Ectodermal cell (in vitro differentiated cells): ENCODE measurements at regions not wholly inside any gene's neighbourhood (a gene's known extent, or its start where the extent isn't known, plus 50 kb on each side); places are given as distances from the start of the nearest gene placed in this dataset.
"Not testable (repeated sequence)": the region's sequence is repeated elsewhere in the genome, so short reads cannot be mapped to it uniquely, and the experiment has no call there.

Source experiments
- H3K27ac ChIP-seq: 2 replicates; pipeline ENCODE4 v1.7.0; 2013; ENCODE audit warnings: mild to moderate bottlenecking, low read depth, low read length; ENCODE audit not compliant: insufficient read depth, poor library complexity, severe bottlenecking
- H3K27me3 ChIP-seq: 2 replicates; pipeline ENCODE4 v1.7.0; 2013; ENCODE audit warnings: mild to moderate bottlenecking, low read length; ENCODE audit not compliant: insufficient read depth, control insufficient read depth, poor library complexity, severe bottlenecking
- H3K36me3 ChIP-seq: one replicate; pipeline ENCODE4 v1.7.0; 2013; ENCODE audit warnings: low read length; ENCODE audit not compliant: control insufficient read depth, insufficient read depth
- H3K4me1 ChIP-seq: one replicate; pipeline ENCODE4 v1.7.0; 2013; ENCODE audit warnings: low read length; ENCODE audit not compliant: control insufficient read depth, insufficient read depth
- H3K4me3 ChIP-seq: 2 replicates; pipeline ENCODE4 v1.7.0; 2013; ENCODE audit warnings: low read depth, low read length, control low read depth; ENCODE audit not compliant: insufficient read depth
- H3K9me3 ChIP-seq: 2 replicates; pipeline ENCODE4 v1.7.0; 2013; ENCODE audit warnings: mild to moderate bottlenecking, low read length, moderate library complexity; ENCODE audit not compliant: control insufficient read depth
- WGBS, 2 experiments: methylation state at CpG; one replicate each; pipeline ENCODE4 v1.1.7; 2013; ENCODE audit warnings: missing lambda C conversion rate in 2 of 2; 5-methylcytosine and 5-hydroxymethylcytosine counted together

DNA sequence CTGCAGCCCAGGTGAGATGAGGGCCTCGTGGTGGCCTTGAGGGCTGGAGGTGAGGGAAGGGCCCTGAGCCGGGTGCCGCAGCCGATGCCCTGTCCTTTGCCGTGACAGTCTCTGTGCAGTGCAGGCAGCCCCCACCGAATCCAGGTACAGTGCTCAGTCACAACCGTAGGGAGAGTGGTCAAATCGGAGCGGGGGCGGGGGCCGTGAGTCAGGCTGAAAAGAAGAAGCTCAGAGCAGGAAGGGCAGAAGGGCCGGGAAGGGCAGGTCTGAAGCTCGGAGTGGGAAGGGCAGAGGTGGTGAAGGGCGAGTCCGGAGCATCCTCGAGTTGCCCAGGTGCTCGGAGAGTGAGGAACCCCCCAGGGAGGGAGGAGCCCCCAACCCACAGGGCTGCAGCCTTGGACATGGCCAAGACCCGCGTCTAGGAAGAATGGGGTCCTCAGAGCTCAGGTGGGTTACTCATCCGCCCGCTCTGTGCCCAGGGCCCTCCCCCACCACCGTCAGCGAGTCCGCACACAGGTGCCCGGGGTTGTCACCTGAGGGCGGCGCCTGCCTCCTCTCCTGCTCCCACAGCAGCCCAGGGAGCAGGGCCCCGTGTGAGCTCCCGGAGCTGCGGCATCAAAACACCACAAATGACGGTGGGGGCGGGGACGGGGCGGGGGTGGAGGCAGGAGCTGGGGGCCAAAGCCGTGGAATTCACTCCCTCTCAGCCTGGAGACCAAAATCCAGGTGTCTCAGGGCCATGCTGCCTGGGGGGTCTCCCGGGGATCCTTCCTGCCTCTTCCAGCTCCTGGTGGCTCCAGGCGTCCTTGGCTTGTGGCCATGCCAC lies 179.7 kb upstream of the ZNF469 start:
- H3K4me3 ChIP-seq, H3K4me1 ChIP-seq, H3K9me3 ChIP-seq, H3K27ac ChIP-seq, H3K36me3 ChIP-seq, H3K27me3 ChIP-seq: not testable (repeated sequence)
- WGBS, 2 experiments, result 94% methylated on average over 37 of the region's 37 CpGs

DNA sequence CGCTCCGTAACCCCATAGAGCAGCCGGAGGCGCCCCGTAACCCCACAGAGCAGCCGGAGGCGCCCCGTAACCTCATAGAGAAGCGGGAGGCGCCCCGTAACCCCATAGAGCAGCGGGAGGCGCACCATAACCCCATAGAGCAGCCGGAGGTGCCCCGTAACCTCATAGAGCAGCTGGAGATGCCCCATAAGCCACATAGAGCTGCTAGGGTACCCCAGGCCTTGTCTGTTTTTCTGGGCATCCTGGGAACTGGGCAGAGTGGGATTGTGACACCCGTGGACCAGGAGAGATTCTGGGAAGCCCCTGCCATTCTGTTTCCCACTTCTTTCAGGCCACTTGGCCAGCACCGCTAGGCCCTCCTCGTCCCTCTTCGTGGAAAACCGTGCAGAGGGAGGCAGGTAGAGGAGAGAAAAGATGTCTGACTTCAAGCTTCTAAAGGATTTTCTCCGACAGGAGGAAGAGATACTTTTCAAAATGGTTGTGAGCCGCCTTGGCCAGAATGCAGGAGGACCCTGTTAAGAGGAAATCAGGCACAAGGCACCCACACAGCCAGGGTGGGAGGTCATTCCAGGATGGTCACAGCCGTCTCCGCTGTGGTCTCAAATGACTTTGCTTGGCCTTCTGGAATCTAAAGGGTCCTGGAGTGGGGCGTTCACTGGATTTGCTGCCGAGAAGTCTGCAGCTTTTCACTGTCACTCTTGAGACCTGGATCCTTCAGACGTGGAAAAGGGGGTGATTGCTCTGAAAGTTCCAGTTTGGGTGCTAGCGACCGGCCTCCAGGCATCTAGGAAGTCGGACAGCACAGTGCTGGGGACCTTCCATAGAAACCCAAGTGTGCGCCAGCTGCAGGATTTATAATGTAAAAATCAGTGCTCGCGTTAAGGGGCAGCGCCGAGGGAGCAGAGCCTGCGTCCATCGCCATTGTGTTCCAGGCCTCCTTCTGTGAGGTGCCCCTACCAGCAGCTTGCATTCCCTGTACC lies 178.3 kb upstream of the ZNF469 start:
- H3K27me3 ChIP-seq, H3K27ac ChIP-seq, H3K9me3 ChIP-seq, H3K4me1 ChIP-seq, H3K36me3 ChIP-seq, H3K4me3 ChIP-seq: not testable (repeated sequence)
- 83 to 88% methylated on average over 30 to 31 of the region's 37 CpGs for WGBS, 2 experiments

- H3K4me1 ChIP-seq, H3K4me3 ChIP-seq, H3K9me3 ChIP-seq, H3K27ac ChIP-seq, H3K27me3 ChIP-seq, H3K36me3 ChIP-seq: not testable (repeated sequence)
- WGBS, 2 experiments, result 95% methylated on average over 16 to 17 of the region's 17 CpGs
These were observed 177.3 kb upstream of the ZNF469 start for GRCh38 chr16:88205482-88205881.

- not testable (repeated sequence) for H3K27me3 ChIP-seq, H3K27ac ChIP-seq, H3K9me3 ChIP-seq, H3K4me3 ChIP-seq, H3K36me3 ChIP-seq, H3K4me1 ChIP-seq
- 79 to 80% methylated on average over 11 to 12 of the region's 16 CpGs for WGBS, 2 experiments
These were observed 176.8 kb upstream of the ZNF469 start for GRCh38 chr16:88206006-88206405.

GRCh38 chr16:88206516-88206915 lies 176.2 kb upstream of the ZNF469 start:
- H3K27ac ChIP-seq, H3K27me3 ChIP-seq, H3K4me1 ChIP-seq, H3K9me3 ChIP-seq, H3K36me3 ChIP-seq, H3K4me3 ChIP-seq: not testable (repeated sequence)
- 80 to 96% methylated on average over 8 to 9 of the region's 22 CpGs for WGBS, 2 experiments

DNA sequence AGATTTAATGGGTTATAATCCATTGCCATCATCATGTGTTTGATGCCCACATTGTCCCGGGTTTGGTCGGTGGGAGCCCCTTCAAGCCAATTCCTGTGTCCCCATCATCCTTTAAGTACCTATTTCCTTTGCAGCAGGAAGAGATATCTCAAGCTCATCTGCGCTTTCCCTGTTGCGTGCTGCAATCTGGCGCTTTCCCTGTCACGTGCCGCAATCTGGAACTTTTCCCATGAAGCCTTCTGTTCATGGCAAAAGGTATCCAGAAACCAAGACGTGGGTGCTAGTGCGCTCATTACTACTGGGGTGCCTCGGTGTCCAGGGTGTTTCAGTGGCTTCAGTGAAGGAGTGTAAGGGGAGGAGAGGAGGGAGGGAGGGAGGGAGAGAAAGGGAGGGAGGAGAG lies 174.6 kb upstream of the ZNF469 start:
- H3K4me3 ChIP-seq, result no peak overlapping the region
- no peak overlapping the region for H3K27ac ChIP-seq
- no peaks in the 10 kb centered on the region for H3K4me1 ChIP-seq
- no peaks in the 10 kb centered on the region for H3K9me3 ChIP-seq
- 82 to 83% methylated on average over 10 of the region's 10 CpGs for WGBS, 2 experiments
- H3K27me3 ChIP-seq, result no peaks in the 10 kb centered on the region
- no peaks in the 10 kb centered on the region for H3K36me3 ChIP-seq

GRCh38 chr16:88208776-88209175 lies 174.0 kb upstream of the ZNF469 start:
- H3K9me3 ChIP-seq, H3K4me1 ChIP-seq, H3K4me3 ChIP-seq, H3K27ac ChIP-seq, H3K36me3 ChIP-seq, H3K27me3 ChIP-seq: not testable (repeated sequence)
- WGBS, 2 experiments, result 33 to 63% methylated on average over 3 to 5 of the region's 5 CpGs

- no CpG with 5 or more reads among the region's 1 CpG for WGBS, 2 experiments
- not testable (repeated sequence) for H3K27ac ChIP-seq, H3K4me3 ChIP-seq, H3K36me3 ChIP-seq, H3K9me3 ChIP-seq, H3K27me3 ChIP-seq, H3K4me1 ChIP-seq
These were observed 173.2 kb upstream of the ZNF469 start for GRCh38 chr16:88209579-88209978.

DNA sequence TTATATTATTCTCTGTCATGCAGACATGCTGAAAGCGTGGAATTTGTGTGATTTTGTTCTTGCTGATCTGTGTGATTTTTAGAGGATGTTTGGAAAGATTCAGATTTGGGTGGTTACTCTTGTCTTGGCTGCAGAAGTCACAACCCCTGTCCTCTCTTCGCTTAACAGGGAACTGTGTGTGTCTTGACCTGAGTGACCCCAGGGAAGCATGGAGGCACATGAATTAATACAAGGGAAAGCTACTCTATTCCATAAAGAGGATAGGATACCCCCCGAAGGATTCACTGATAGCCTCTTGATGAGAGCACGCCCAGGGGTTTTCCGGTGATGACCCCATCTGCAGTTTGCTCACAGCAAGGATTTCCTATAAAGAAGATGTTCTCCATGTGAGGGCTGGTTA lies 168.8 kb upstream of the ZNF469 start:
- not testable (repeated sequence) for H3K9me3 ChIP-seq, H3K27ac ChIP-seq, H3K4me1 ChIP-seq, H3K36me3 ChIP-seq, H3K4me3 ChIP-seq, H3K27me3 ChIP-seq
- WGBS, 2 experiments, result 87 to 96% methylated on average over 4 of the region's 5 CpGs

DNA sequence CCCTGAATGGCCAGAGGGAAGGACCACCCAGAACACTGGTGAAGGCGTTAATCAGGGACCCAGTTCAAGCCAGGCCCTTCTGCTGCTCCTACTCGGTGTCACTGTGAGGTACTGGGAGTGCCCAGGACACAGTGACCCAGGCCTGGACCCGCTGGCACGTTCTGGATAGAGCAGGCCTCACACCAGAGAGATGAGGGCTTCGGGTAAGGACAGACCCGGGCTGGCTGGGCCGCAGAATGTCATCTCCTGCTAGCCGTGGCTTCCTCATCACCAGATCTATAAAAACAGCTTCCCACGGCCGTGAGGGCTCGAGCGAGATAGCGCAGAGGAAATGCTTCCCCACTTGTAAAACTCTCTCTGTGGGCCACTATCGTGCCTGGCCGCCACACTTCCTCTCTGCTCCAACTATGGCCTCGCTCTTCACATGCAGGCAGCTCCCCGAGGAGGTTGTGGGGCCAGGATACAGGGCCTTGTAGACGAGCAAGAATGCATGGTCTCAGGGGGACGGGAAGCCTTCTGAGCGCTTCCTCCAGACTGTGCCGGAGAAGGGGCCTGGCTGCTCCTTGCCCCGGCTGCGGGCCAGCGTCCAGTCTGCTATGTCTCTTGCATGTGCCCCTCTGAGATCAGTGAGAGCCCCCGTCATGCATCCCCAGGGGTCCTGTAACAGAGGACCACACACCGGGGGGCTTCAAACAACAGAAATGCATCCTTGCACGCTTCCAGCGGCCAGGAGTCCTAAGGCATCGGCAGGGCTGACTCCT lies 161.6 kb upstream of the ZNF469 start:
- not testable (repeated sequence) for H3K4me1 ChIP-seq, H3K9me3 ChIP-seq, H3K36me3 ChIP-seq, H3K27ac ChIP-seq, H3K27me3 ChIP-seq, H3K4me3 ChIP-seq
- WGBS, 2 experiments, result 90 to 91% methylated on average over 29 of the region's 29 CpGs
